ENCODE measurements at regions not wholly inside any gene's neighbourhood (a gene's known extent, or its start where the extent isn't known, plus 50 kb on each side); places are given as distances from the start of the nearest gene placed in this dataset.

- TF ChIP-seq CTCF (IDR thresholded peaks at IDR 0.05; ENCODE audit: low read depth, low read length, missing input control) (no peak), ATF3 (IDR thresholded peaks at IDR 0.05) (no peak), GABPA (IDR thresholded peaks at IDR 0.05 in 1 of 2, conservative IDR thresholded peaks at IDR 0.05 in 1 of 2) (no peak), YY1 (IDR thresholded peaks at IDR 0.05) (no peak)
These were observed 146.8 kb downstream of the EMP1 start for GRCh38 chr12:13343375-13343774.

Measured in liver (tissue), 3 donors.